GM12878 (cell line): ENCODE measurements at regions not wholly inside any gene's neighbourhood (a gene's known extent, or its start where the extent isn't known, plus 50 kb on each side); places are given as distances from the start of the nearest gene placed in this dataset.

Experiments used
- ATAC-seq: fragments of 200-7000 bp; cut with Tn5 transposase; 3 replicates; pipeline ENCODE4 v1.9.1; 2020; ENCODE audit warnings: mild to moderate bottlenecking, moderate library complexity
- BruUV-seq: library from RNA; stranded (reverse); fragments of 400-500 nt; replicated peaks from 2 replicates; lab custom pipeline; 2021; lab: Mats Ljungman, UMichigan
- CTCF ChIA-PET: fragments of 300-600 bp; sonication (Branson Sonifier 250); formaldehyde crosslinking; extraction: SDS; loops from one replicate; lab custom pipeline; 2021; ENCODE audit warnings: inconsistent platforms; lab: Yijun Ruan, JAX
- POLR2A ChIA-PET: fragments of 350-600 bp; formaldehyde crosslinking; extraction: SDS; loops from one replicate; lab custom pipeline; 2021; ENCODE audit warnings: inconsistent platforms; lab: Charles Lee
- RAD21 ChIA-PET: fragments of 300-600 bp; sonication (Branson Sonifier 250); formaldehyde crosslinking; loops from one replicate; lab custom pipeline; 2023; ENCODE audit warnings: antibody characterized with exemption; ENCODE audit not compliant: unreplicated experiment; lab: Charles Lee
- SMC1A ChIA-PET: fragments of 300-600 bp; sonication (Branson Sonifier 250); formaldehyde crosslinking; loops from one replicate; lab custom pipeline; 2023; ENCODE audit not compliant: unreplicated experiment, uncharacterized antibody; lab: Charles Lee
- DNase-seq: peaks from one replicate; pipeline ENCODE4 v3.0.0-alpha.2; 2011; ENCODE audit warnings: low read depth, low spot score
- FAIRE-seq: peaks from 3 replicates; lab custom pipeline; 2011; peaks lifted over from hg19 to GRCh38; lab: Jason Lieb, UNC
- H2AFZ ChIP-seq: 2 replicates; pipeline ENCODE4 v1.6.0; 2011; ENCODE audit warnings: low read depth, low read length, control low read depth; ENCODE audit not compliant: control insufficient read depth
- H3K27ac ChIP-seq: 2 replicates; pipeline ENCODE4 v1.5.1; 2011; ENCODE audit warnings: control low read depth; ENCODE audit not compliant: control insufficient read depth, insufficient read depth
- H3K27me3 ChIP-seq, 2 experiments: replicated peaks in 1 of 2; 2 replicates each; pipeline versions ENCODE4 v1.6.0 to v1.6.1; 2011; ENCODE audit warnings: low read length in 1 of 2; ENCODE audit not compliant: control insufficient read depth in 2 of 2, insufficient read depth in 2 of 2
- H3K36me3 ChIP-seq, 2 experiments: 2 replicates each; pipeline ENCODE4 v1.5.1; 2011; ENCODE audit warnings: low read length in 1 of 2; ENCODE audit not compliant: control insufficient read depth in 2 of 2, insufficient read depth in 2 of 2
- H3K4me1 ChIP-seq: 2 replicates; pipeline ENCODE4 v1.6.1; 2011; ENCODE audit warnings: mild to moderate bottlenecking, low read length, moderate library complexity, mixed read lengths; ENCODE audit not compliant: control insufficient read depth, insufficient read depth
- H3K4me2 ChIP-seq: 2 replicates; pipeline ENCODE4 v1.6.0; 2011; ENCODE audit warnings: control low read depth; ENCODE audit not compliant: control insufficient read depth, insufficient read depth
- H3K4me3 ChIP-seq: fragments of 200-600 bp; sonication (generic); 2 replicates; pipeline ENCODE4 v1.5.1; 2016
- H3K79me2 ChIP-seq: 2 replicates; pipeline ENCODE4 v1.6.0; 2011; ENCODE audit warnings: low read length; ENCODE audit not compliant: control insufficient read depth, insufficient read depth
- H3K9ac ChIP-seq: 2 replicates; pipeline ENCODE4 v1.8.0; 2011; ENCODE audit warnings: low read length, control low read depth, mixed read lengths; ENCODE audit not compliant: control insufficient read depth, insufficient read depth
- H3K9me3 ChIP-seq: replicated peaks from 3 replicates; pipeline ENCODE4 v1.5.1; 2011; ENCODE audit warnings: mild to moderate bottlenecking, low read length; ENCODE audit not compliant: control insufficient read depth, insufficient read depth
- H4K20me1 ChIP-seq: 2 replicates; pipeline ENCODE4 v1.6.0; 2011; ENCODE audit not compliant: control insufficient read depth, insufficient read depth
- CEBPB ChIP-seq, 2 experiments: fragments of 150-350 bp in 1 of 2; IDR thresholded peaks; 2 replicates each; pipeline ENCODE4 v1.6.1; 2012 to 2014; ENCODE audit warnings: low read depth in 2 of 2, low read length in 2 of 2, borderline replicate concordance in 1 of 2, inconsistent platforms in 1 of 2
- E2F8 ChIP-seq: fragments of 450-650 bp; IDR thresholded peaks from 2 replicates; pipeline ENCODE4 v1.6.1; 2018; ENCODE audit warnings: mild to moderate bottlenecking, low read depth, moderate library complexity; ENCODE audit not compliant: partially characterized antibody
- ELK1 ChIP-seq: IDR thresholded peaks from 2 replicates; pipeline ENCODE4 v1.6.1; 2012; ENCODE audit warnings: low read depth, low read length, improper control_type of control experiment
- GABPA ChIP-seq: IDR thresholded peaks from 2 replicates; pipeline ENCODE4 v1.6.1; 2014; ENCODE audit warnings: antibody characterized with exemption, low read depth, mild to moderate bottlenecking, inconsistent platforms
- IKZF1 ChIP-seq: fragments of 450-650 bp; conservative IDR thresholded peaks from 2 replicates; pipeline ENCODE4 v1.6.1; 2017; ENCODE audit warnings: antibody characterized with exemption, mild to moderate bottlenecking
- JUND ChIP-seq: IDR thresholded peaks from 2 replicates; pipeline ENCODE4 v1.6.1; 2012; ENCODE audit warnings: low read depth, mild to moderate bottlenecking, low read length, improper control_type of control experiment, moderate library complexity
- MTA2 ChIP-seq: fragments of 450-650 bp; IDR thresholded peaks from 2 replicates; pipeline ENCODE4 v1.6.1; 2016; ENCODE audit warnings: low read depth, mild to moderate bottlenecking, moderate library complexity
- NFXL1 ChIP-seq: fragments of 450-650 bp; IDR thresholded peaks from 2 replicates; pipeline ENCODE4 v1.6.1; 2017; ENCODE audit warnings: antibody characterized with exemption, mild to moderate bottlenecking, borderline replicate concordance
- PAX5 ChIP-seq: IDR thresholded peaks from 2 replicates; pipeline ENCODE4 v1.6.1; 2011; ENCODE audit warnings: low read depth, low read length, borderline replicate concordance
- PAX8 ChIP-seq: fragments of 450-650 bp; IDR thresholded peaks from 2 replicates; pipeline ENCODE4 v1.6.1; 2017; ENCODE audit warnings: mild to moderate bottlenecking, moderate library complexity
- POLR2AphosphoS5 ChIP-seq: IDR thresholded peaks from 2 replicates; pipeline ENCODE4 v1.6.1; 2011; ENCODE audit warnings: mild to moderate bottlenecking, low read length, inconsistent platforms
- SREBF2 ChIP-seq: IDR thresholded peaks from 2 replicates; pipeline ENCODE4 v1.6.1; 2012; ENCODE audit warnings: mild to moderate bottlenecking, low read length
- SUPT20H ChIP-seq: IDR thresholded peaks from 2 replicates; pipeline ENCODE4 v1.6.1; 2011; ENCODE audit warnings: low read depth, mild to moderate bottlenecking, low read length, moderate library complexity, borderline replicate concordance; ENCODE audit not compliant: control insufficient read depth
- YBX1 ChIP-seq: fragments of 450-650 bp; IDR thresholded peaks from 2 replicates; pipeline ENCODE4 v1.6.1; 2016; ENCODE audit warnings: antibody characterized with exemption
- YY1 ChIP-seq: IDR thresholded peaks from 2 replicates; pipeline ENCODE4 v1.6.1; 2011; ENCODE audit warnings: low read depth, mild to moderate bottlenecking, low read length
- ZBTB40 ChIP-seq: fragments of 450-650 bp; IDR thresholded peaks from 2 replicates; pipeline ENCODE4 v1.6.1; 2016; ENCODE audit warnings: mild to moderate bottlenecking, moderate library complexity, borderline replicate concordance
- ZNF384 ChIP-seq: IDR thresholded peaks from 2 replicates; pipeline ENCODE4 v1.6.1; 2012; ENCODE audit warnings: low read depth, mild to moderate bottlenecking, low read length, improper control_type of control experiment, borderline replicate concordance
- WGBS: methylation state at CpG from one replicate; pipeline ENCODE4 v1.1.6; 2016; ENCODE audit warnings: low lambda C conversion rate; ENCODE audit not compliant: insufficient replicate concordance, insufficient coverage; ENCODE audit errors: missing lambda C conversion rate; 5-methylcytosine and 5-hydroxymethylcytosine counted together
- in situ Hi-C: fragments of 300-500 bp; cut with MboI; formaldehyde crosslinking; loops from 9 replicates; pipeline ENCODE4 v1.14.3; 2018; ENCODE audit warnings: mixed read lengths
- intact Hi-C: fragments of 100-400 bp; cut with micrococcal nuclease; formaldehyde crosslinking; loops from one replicate; pipeline ENCODE4 v1.14.2; 2022; ENCODE audit not compliant: unreplicated experiment

GRCh38 chr6:120005292-120005976 lies 655.9 kb upstream of the MAN1A1 start:
- no peaks in the 10 kb centered on the region for H4K20me1 ChIP-seq
- no peaks in the 10 kb centered on the region for H3K4me1 ChIP-seq
- RAD21 ChIA-PET, result no interaction called here
- WGBS, result 60% methylated on average over 12 of the region's 12 CpGs
- SMC1A ChIA-PET, result no interaction called here
- no peak overlapping the region for H3K4me3 ChIP-seq
- no peaks in the 10 kb centered on the region for H3K27me3 ChIP-seq
- FAIRE-seq (no peak), DNase-seq (no peak), ATAC-seq (peak; percentile 81)
- no peak overlapping the region for H3K27ac ChIP-seq
- in situ Hi-C loops, result no loop called here
- POLR2A ChIA-PET, result interaction anchor here (0.6 kb wide), 1 partner anchor 38 kb away, joined by 3 read pairs; no protein-coding TSS in a partner anchor
- H2AFZ ChIP-seq, result no peak overlapping the region; the same call in 1 of the 2 replicates
- no peaks in the 10 kb centered on the region for H3K36me3 ChIP-seq
- H3K4me2 ChIP-seq, result no peak overlapping the region
- no peak overlapping the region for H3K9ac ChIP-seq
- no TSS peak for BruUV-seq
- no peaks in the 10 kb centered on the region for H3K79me2 ChIP-seq
- intact Hi-C loops, result no loop called here
- CTCF ChIA-PET, result interaction anchor here (0.6 kb wide), 1 partner anchor 127 kb away, joined by 3 read pairs; no protein-coding TSS in a partner anchor
- no peaks in the 10 kb centered on the region for H3K9me3 ChIP-seq
- TF ChIP-seq PAX5, result no peak
- TF ChIP-seq CEBPB (IDR thresholded peaks at IDR 0.05; ENCODE audit: borderline replicate concordance in 1 of 2, low read depth in 2 of 2, low read length in 2 of 2), result no peak
- TF ChIP-seq E2F8, result no peak
- TF ChIP-seq NFXL1, result no peak
- no peak for TF ChIP-seq POLR2AphosphoS5
- TF ChIP-seq ELK1, result no peak
- TF ChIP-seq SUPT20H, result no peak
- TF ChIP-seq PAX8, result no peak
- TF ChIP-seq GABPA, result no peak
- TF ChIP-seq JUND, result no peak
- no peak for TF ChIP-seq SREBF2
- TF ChIP-seq MTA2, result no peak
- TF ChIP-seq ZNF384, result no peak
- no peak for TF ChIP-seq ZBTB40
- TF ChIP-seq IKZF1, result no peak
- no peak for TF ChIP-seq YBX1
- TF ChIP-seq YY1, result no peak
